Gastrocnemius medialis (tissue), 4 donors: ENCODE measurements at regions not wholly inside any gene's neighbourhood (a gene's known extent, or its start where the extent isn't known, plus 50 kb on each side); places are given as distances from the start of the nearest gene placed in this dataset.

Source experiments
- ATAC-seq, 2 donors: fragments of 150-250 bp; one replicate each; pipeline ENCODE4 v1.9.1; 2016
- DNase-seq, 2 donors: peaks; one replicate each; pipeline ENCODE4 v3.0.0-alpha.2; 2019
- H3K27ac ChIP-seq, 4 donors: fragments of 200-600 bp; sonication (generic); 1 replicate in 1 of 4; 2 replicates in 3 of 4; pipeline ENCODE4 v1.5.1; 2016 to 2018; ENCODE audit warnings: mild to moderate bottlenecking in 2 of 4, moderate library complexity in 1 of 4
- H3K27me3 ChIP-seq, 3 donors: fragments of 200-600 bp; sonication (generic) in 2 of 3; 1 replicate in 1 of 3; 2 replicates in 2 of 3; pipeline versions ENCODE4 v1.5.1 to v1.6.0; 2016 to 2019; ENCODE audit warnings: mild to moderate bottlenecking in 1 of 3, moderate library complexity in 1 of 3
- H3K36me3 ChIP-seq, 2 donors: fragments of 200-600 bp; sonication (generic) in 1 of 2; one replicate each; pipeline ENCODE4 v1.5.1; 2017 to 2018
- H3K4me1 ChIP-seq, 2 donors: fragments of 200-600 bp; sonication (generic) in 1 of 2; one replicate each; pipeline ENCODE4 v1.5.1; 2016 to 2017; ENCODE audit warnings: mild to moderate bottlenecking in 2 of 2
- H3K4me3 ChIP-seq, 4 donors: fragments of 200-600 bp; sonication (generic) in 3 of 4; 1 replicate in 1 of 4; 2 replicates in 3 of 4; pipeline ENCODE4 v1.5.1; 2016 to 2019; ENCODE audit warnings: mild to moderate bottlenecking in 2 of 4
- H3K9me3 ChIP-seq, 3 donors: fragments of 200-600 bp; sonication (generic) in 2 of 3; 1 replicate in 1 of 3; 2 replicates in 2 of 3; pipeline ENCODE4 v1.5.1; 2016 to 2019
- CTCF ChIP-seq, 5 experiments: fragments of 450-650 bp in 3 of 5; fragments of 200-600 bp in 2 of 5; sonication (generic) in 2 of 5; IDR thresholded peaks in 4 of 5; conservative IDR thresholded peaks in 1 of 5; 1 replicate in 4 of 5; 2 replicates in 1 of 5; pipeline ENCODE4 v1.5.1; 2016 to 2019; ENCODE audit warnings: antibody characterized with exemption in 5 of 5, mild to moderate bottlenecking in 3 of 5, moderate library complexity in 3 of 5
- POLR2A ChIP-seq, 2 donors: fragments of 450-650 bp; IDR thresholded peaks; one replicate each; pipeline ENCODE4 v1.6.1; 2017; ENCODE audit warnings: antibody characterized with exemption in 2 of 2, mild to moderate bottlenecking in 2 of 2, moderate library complexity in 2 of 2
- in situ Hi-C, 4 donors: fragments of 200-750 bp; cut with MboI; loops; one replicate each; pipeline versions ENCODE4 v1.15.0 to v1.8.0; 2017; ENCODE audit warnings: low sequenced_read_pairs in 4 of 4
- intact Hi-C: fragments of 100-400 bp; cut with DNase I; formaldehyde crosslinking; loops from one replicate; pipeline ENCODE4 v1.15.1; 2023; ENCODE audit warnings: low total_unique reads

- Histone ChIP-seq H3K36me3 (no peaks in the 10 kb centered on the region), H3K27ac (no peak overlapping the region), H3K4me3 (no peak overlapping the region), H3K4me1 (peaks cover 7 to 16% of the 10 kb centered on the region in 2 donors), H3K27me3 (no peaks in the 10 kb centered on the region), H3K9me3 (no peaks in the 10 kb centered on the region)
- ATAC-seq: no peak
- in situ Hi-C loops (no loop called here), intact Hi-C loops (no loop called here)
- TF ChIP-seq POLR2A (IDR thresholded peaks at IDR 0.05) (no peak), CTCF (IDR thresholded peaks at IDR 0.05 in 4 of 5, conservative IDR thresholded peaks at IDR 0.05 in 1 of 5) (no peak)
- no peak for DNase-seq
Observed at GRCh38 chr15:62953021-62953420, 89.5 kb upstream of the TPM1 start.

GRCh38 chr15:62953496-62954045 lies 89.0 kb upstream of the TPM1 start:
- no peak for TF ChIP-seq CTCF (IDR thresholded peaks at IDR 0.05 in 4 of 5, conservative IDR thresholded peaks at IDR 0.05 in 1 of 5)
- TF ChIP-seq POLR2A (IDR thresholded peaks at IDR 0.05): no peak
- intact Hi-C loops: no loop called here
- in situ Hi-C loops: no loop called here

GRCh38 chr15:62957130-62957529 lies 85.4 kb upstream of the TPM1 start:
- in situ Hi-C loops: no loop called here
- H3K9me3 ChIP-seq: no peaks in the 10 kb centered on the region
- no peak overlapping the region for H3K4me3 ChIP-seq
- DNase-seq (no peak), ATAC-seq (no peak)
- peaks cover 16 to 25% of the 10 kb centered on the region in 2 donors for H3K4me1 ChIP-seq
- H3K27ac ChIP-seq: no peak overlapping the region
- H3K27me3 ChIP-seq: no peaks in the 10 kb centered on the region
- intact Hi-C loops: loop anchor here (5.0 kb wide), 1 partner anchor 55 kb away; no protein-coding TSS in a partner anchor
- H3K36me3 ChIP-seq: no peaks in the 10 kb centered on the region
- no peak for TF ChIP-seq CTCF (IDR thresholded peaks at IDR 0.05 in 4 of 5, conservative IDR thresholded peaks at IDR 0.05 in 1 of 5)
- no peak for TF ChIP-seq POLR2A (IDR thresholded peaks at IDR 0.05)

More at GRCh38 chr15:62953496-62954045, 89.0 kb upstream of the TPM1 start:
- no peak for ATAC-seq
- peaks cover 12 to 21% of the 10 kb centered on the region in 2 donors for H3K4me1 ChIP-seq
- no peaks in the 10 kb centered on the region for H3K36me3 ChIP-seq
- no peak overlapping the region for H3K4me3 ChIP-seq
- H3K27me3 ChIP-seq: no peaks in the 10 kb centered on the region
- no peaks in the 10 kb centered on the region for H3K9me3 ChIP-seq
- no peak overlapping the region for H3K27ac ChIP-seq
- no peak for DNase-seq

- no peaks in the 10 kb centered on the region for H3K9me3 ChIP-seq
- no peaks in the 10 kb centered on the region for H3K27me3 ChIP-seq
- in situ Hi-C loops (no loop called here), intact Hi-C loops (loop anchor here (5.0 kb wide), 1 partner anchor 56 kb away; no protein-coding TSS in a partner anchor)
- ATAC-seq (peak; percentile 91 to 96), DNase-seq (peak; percentile 33 to 75)
- peaks cover 19 to 25% of the 10 kb centered on the region in 2 donors for H3K4me1 ChIP-seq
- no peaks in the 10 kb centered on the region for H3K36me3 ChIP-seq
- H3K27ac ChIP-seq: peak overlapping the region; percentile 21 to 72 (median 49)
- TF ChIP-seq POLR2A (IDR thresholded peaks at IDR 0.05) (no peak), CTCF (IDR thresholded peaks at IDR 0.05 in 4 of 5, conservative IDR thresholded peaks at IDR 0.05 in 1 of 5) (no peak)
- no peak overlapping the region for H3K4me3 ChIP-seq
Observed at GRCh38 chr15:62958528-62959363, 83.8 kb upstream of the TPM1 start.
